Ovary (tissue), 3 donors: ENCODE measurements at regions not wholly inside any gene's neighbourhood (a gene's known extent, or its start where the extent isn't known, plus 50 kb on each side); places are given as distances from the start of the nearest gene placed in this dataset.

Experiments used
- CTCF ChIP-seq, 3 donors: fragments of 450-650 bp in 2 of 3; fragments of 200-600 bp in 1 of 3; IDR thresholded peaks; one replicate each; pipeline versions ENCODE4 v1.5.1 to v1.8.0; 2016 to 2022; ENCODE audit warnings: antibody characterized with exemption in 3 of 3, mild to moderate bottlenecking in 1 of 3
- POLR2A ChIP-seq: fragments of 450-650 bp; IDR thresholded peaks from one replicate; pipeline ENCODE4 v1.6.1; 2017; ENCODE audit warnings: antibody characterized with exemption, mild to moderate bottlenecking, moderate library complexity
- donor health status: DM: no; HTN: no; CAD: no.

- TF ChIP-seq CTCF (IDR thresholded peaks at IDR 0.05) (no peak), POLR2A (no peak)
Observed at GRCh38 chr3:161759444-161759843, 262.8 kb downstream of the OTOL1 start.
